SK-N-SH (cell line): ENCODE measurements at regions not wholly inside any gene's neighbourhood (a gene's known extent, or its start where the extent isn't known, plus 50 kb on each side); places are given as distances from the start of the nearest gene placed in this dataset.

Experiments used
- CTCF ChIA-PET: fragments of 300-600, 350-600 bp; formaldehyde crosslinking; extraction: SDS; loops from one replicate; lab custom pipeline; 2021; lab: Yijun Ruan, JAX
- POLR2A ChIA-PET: fragments of 350-600 bp; sonication (Branson Sonifier 250); formaldehyde crosslinking; extraction: SDS; loops from one replicate; lab custom pipeline; 2020; ENCODE audit warnings: antibody characterized with exemption, inconsistent platforms; lab: Yijun Ruan, JAX
- DNase-seq: peaks from one replicate; pipeline ENCODE4 v3.0.0; 2012
- H2AFZ ChIP-seq: fragments of 200-600 bp; sonication (generic); 2 replicates; pipeline ENCODE4 v1.8.1; 2016; ENCODE audit warnings: antibody characterized with exemption, mild to moderate bottlenecking, low read depth
- H3F3A ChIP-seq: fragments of 200-600 bp; sonication (generic); replicated peaks from 2 replicates; pipeline ENCODE3; 2016; ENCODE audit warnings: antibody characterized with exemption, mild to moderate bottlenecking; ENCODE audit not compliant: insufficient read depth
- H3K27ac ChIP-seq, 2 experiments: fragments of 200-500 bp in 1 of 2; fragments of 200-600 bp in 1 of 2; sonication (Bioruptor generic) in 1 of 2; sonication (generic), shearing (Covaris generic) in 1 of 2; 2 replicates each; pipeline versions ENCODE4 v1.5.1 to v1.6.1; 2014 to 2016; ENCODE audit warnings: low read depth in 2 of 2, inconsistent platforms in 1 of 2, low read length in 1 of 2, mild to moderate bottlenecking in 1 of 2, mixed read lengths in 1 of 2
- H3K27me3 ChIP-seq: fragments of 200-600 bp; sonication (generic), shearing (Covaris generic); 2 replicates; pipeline ENCODE4 v1.6.1; 2016; ENCODE audit warnings: mixed run types; ENCODE audit not compliant: insufficient read depth
- H3K36me3 ChIP-seq, 2 experiments: fragments of 200-500 bp in 1 of 2; fragments of 200-600 bp in 1 of 2; sonication (Bioruptor generic) in 1 of 2; sonication (generic) in 1 of 2; replicated peaks in 1 of 2; 2 replicates each; pipeline versions ENCODE3 to v1.5.1; 2014 to 2016; ENCODE audit warnings: low read length in 1 of 2, mild to moderate bottlenecking in 1 of 2; ENCODE audit not compliant: insufficient read depth in 2 of 2, control insufficient read depth in 1 of 2
- H3K4me1 ChIP-seq, 2 experiments: fragments of 200-500 bp in 1 of 2; fragments of 200-600 bp in 1 of 2; sonication (Bioruptor generic) in 1 of 2; sonication (generic), shearing (Covaris generic) in 1 of 2; 2 replicates each; pipeline versions ENCODE4 v1.5.1 to v1.6.1; 2014 to 2016; ENCODE audit warnings: low read depth in 1 of 2, low read length in 1 of 2, mixed run types in 1 of 2; ENCODE audit not compliant: insufficient read depth in 2 of 2, control insufficient read depth in 1 of 2
- H3K4me2 ChIP-seq: fragments of 200-600 bp; sonication (generic), shearing (Covaris generic); 2 replicates; pipeline ENCODE4 v1.6.1; 2017; ENCODE audit warnings: mixed run types
- H3K4me3 ChIP-seq, 2 experiments: fragments of 200-500 bp in 1 of 2; fragments of 200-600 bp in 1 of 2; sonication (Bioruptor generic) in 1 of 2; sonication (generic), shearing (Covaris generic) in 1 of 2; 2 replicates each; pipeline versions ENCODE4 v1.5.1 to v1.8.1; 2014 to 2016; ENCODE audit warnings: low read depth in 2 of 2, inconsistent platforms in 1 of 2, low read length in 1 of 2, mild to moderate bottlenecking in 1 of 2, mixed read lengths in 1 of 2, moderate library complexity in 1 of 2
- H3K79me2 ChIP-seq: fragments of 200-600 bp; sonication (generic); 2 replicates; pipeline ENCODE4 v1.8.1; 2017; ENCODE audit warnings: mild to moderate bottlenecking; ENCODE audit not compliant: insufficient read depth
- H3K9ac ChIP-seq: fragments of 200-600 bp; sonication (generic); 2 replicates; pipeline ENCODE4 v1.6.1; 2017; ENCODE audit warnings: mixed run types
- H3K9me2 ChIP-seq: fragments of 200-600 bp; sonication (generic); 2 replicates; pipeline ENCODE4 v1.6.1; 2017; ENCODE audit warnings: mixed run types
- H3K9me3 ChIP-seq: fragments of 200-600 bp; sonication (generic); 2 replicates; pipeline ENCODE4 v1.6.1; 2017; ENCODE audit warnings: mixed run types, mild to moderate bottlenecking, moderate library complexity
- H4K20me1 ChIP-seq: fragments of 200-600 bp; sonication (generic); 2 replicates; pipeline ENCODE4 v1.6.1; 2017; ENCODE audit warnings: mild to moderate bottlenecking, mixed run types; ENCODE audit not compliant: insufficient read depth
- ELF1 ChIP-seq: IDR thresholded peaks from 2 replicates; pipeline ENCODE4 v1.4.0; 2012
- EZH2phosphoT487 ChIP-seq: fragments of 200-600 bp; sonication (generic); IDR thresholded peaks from 2 replicates; pipeline ENCODE4 v1.6.1; 2017; ENCODE audit warnings: low read depth, mixed run types, mild to moderate bottlenecking, antibody characterized with exemption, moderate library complexity, borderline replicate concordance
- FOXJ3 ChIP-seq: sonication (generic); formaldehyde crosslinking; IDR thresholded peaks from 2 replicates; pipeline ENCODE4 v1.5.1; 2020; ENCODE audit warnings: mild to moderate bottlenecking, missing genetic modification reagents
- GATA2 ChIP-seq: sonication (generic); formaldehyde crosslinking; IDR thresholded peaks from 2 replicates; pipeline ENCODE4 v1.5.0; 2020; ENCODE audit warnings: mild to moderate bottlenecking, missing genetic modification reagents
- JUND ChIP-seq: IDR thresholded peaks from 2 replicates; pipeline ENCODE4 v1.4.0; 2012
- MAX ChIP-seq: IDR thresholded peaks from 2 replicates; pipeline ENCODE4 v1.4.0; 2012; ENCODE audit warnings: low read depth
- MEF2A ChIP-seq: IDR thresholded peaks from 2 replicates; pipeline ENCODE4 v1.4.0; 2012; ENCODE audit warnings: low read depth, borderline replicate concordance
- MXI1 ChIP-seq: IDR thresholded peaks from 2 replicates; pipeline ENCODE4 v1.6.1; 2012; ENCODE audit warnings: mild to moderate bottlenecking, low read depth, low read length, improper control_type of control experiment
- NFIC ChIP-seq: IDR thresholded peaks from 2 replicates; pipeline ENCODE4 v1.4.0; 2012; ENCODE audit warnings: borderline replicate concordance
- PBX3 ChIP-seq: IDR thresholded peaks from 2 replicates; pipeline ENCODE4; 2012
- REST ChIP-seq: IDR thresholded peaks from 2 replicates; pipeline ENCODE4 v1.6.1; 2012; ENCODE audit warnings: mild to moderate bottlenecking, low read depth, low read length, moderate library complexity
- RXRA ChIP-seq: IDR thresholded peaks from 2 replicates; pipeline ENCODE4 v1.4.0; 2012; ENCODE audit warnings: low read depth, mild to moderate bottlenecking, borderline replicate concordance
- SIN3A ChIP-seq: IDR thresholded peaks from 2 replicates; pipeline ENCODE4 v1.6.1; 2012; ENCODE audit warnings: low read depth, mild to moderate bottlenecking, low read length, moderate library complexity, borderline replicate concordance
- TAF1 ChIP-seq: IDR thresholded peaks from 2 replicates; pipeline ENCODE4 v1.6.1; 2012; ENCODE audit warnings: low read depth, mild to moderate bottlenecking, low read length, moderate library complexity, borderline replicate concordance
- USF1 ChIP-seq: IDR thresholded peaks from 2 replicates; pipeline ENCODE4 v1.4.0; 2012; ENCODE audit warnings: low read depth, borderline replicate concordance
- USF2 ChIP-seq: fragments of 150-350 bp; IDR thresholded peaks from 2 replicates; pipeline ENCODE4 v1.6.1; 2017; ENCODE audit warnings: antibody characterized with exemption, low read length, low read depth, borderline replicate concordance
- ZBTB33 ChIP-seq: IDR thresholded peaks from 2 replicates; pipeline ENCODE4 v1.4.0; 2012; ENCODE audit warnings: low read depth, borderline replicate concordance
- WGBS: methylation state at CpG from one replicate; pipeline ENCODE4 v1.1.6; 2017; ENCODE audit warnings: low lambda C conversion rate; 5-methylcytosine and 5-hydroxymethylcytosine counted together

GRCh38 chr9:80158554-80159170, 586.9 kb downstream of the TLE4 start:
- H4K20me1 ChIP-seq, result no peaks in the 10 kb centered on the region
- H3K4me3 ChIP-seq, result no peak overlapping the region
- H3K4me1 ChIP-seq, result peaks cover 3 to 6% of the 10 kb centered on the region in 2 experiments; a peak in 3 of 4 replicates
- no peak overlapping the region for H3K9ac ChIP-seq
- no peaks in the 10 kb centered on the region for H3K36me3 ChIP-seq
- no peaks in the 10 kb centered on the region for H3F3A ChIP-seq
- ChIA-PET POLR2A (no interaction called here), CTCF (interaction anchor here (0.8 to 2.5 kb wide), 2 partner anchors 14 to 17 kb away, joined by 3 to 9 read pairs; no protein-coding TSS in a partner anchor)
- H3K27me3 ChIP-seq, result no peaks in the 10 kb centered on the region
- no peak overlapping the region for H3K4me2 ChIP-seq
- peak overlapping the region; percentile 1; the same call in 1 of the 2 replicates for H2AFZ ChIP-seq
- no peak for DNase-seq
- no peak overlapping the region for H3K27ac ChIP-seq
- no peak for TF ChIP-seq TAF1
- no peak for TF ChIP-seq GATA2 (CRISPR knock-in tag)
- no peak for TF ChIP-seq JUND
- TF ChIP-seq PBX3, result no peak
- no peak for TF ChIP-seq SIN3A
- TF ChIP-seq NFIC, result no peak
- TF ChIP-seq FOXJ3 (CRISPR knock-in tag), result no peak
- no peak for TF ChIP-seq USF1
- no peak for TF ChIP-seq ZBTB33
- no peak for TF ChIP-seq USF2
- TF ChIP-seq MXI1, result no peak
- no peak for TF ChIP-seq EZH2phosphoT487
- no peak for TF ChIP-seq ELF1
- TF ChIP-seq MAX, result no peak
- TF ChIP-seq MEF2A, result no peak
- TF ChIP-seq REST, result no peak
- TF ChIP-seq RXRA, result no peak
- 51% methylated on average over 4 of the region's 4 CpGs for WGBS
- no peaks in the 10 kb centered on the region for H3K9me3 ChIP-seq
- H3K9me2 ChIP-seq, result no peaks in the 10 kb centered on the region
- no peaks in the 10 kb centered on the region for H3K79me2 ChIP-seq
